Vagina (tissue), 2 donors: ENCODE measurements at regions not wholly inside any gene's neighbourhood (a gene's known extent, or its start where the extent isn't known, plus 50 kb on each side); places are given as distances from the start of the nearest gene placed in this dataset.

ENCODE experiments used
- CTCF ChIP-seq, 3 experiments: fragments of 450-650 bp in 2 of 3; fragments of 200-600 bp in 1 of 3; sonication (generic) in 1 of 3; IDR thresholded peaks; one replicate each; pipeline ENCODE4 v1.5.1; 2017 to 2019; ENCODE audit warnings: antibody characterized with exemption in 3 of 3, mild to moderate bottlenecking in 2 of 3, moderate library complexity in 2 of 3
- POLR2A ChIP-seq, 2 donors: fragments of 450-650 bp; IDR thresholded peaks; one replicate each; pipeline ENCODE4 v1.6.1; 2017; ENCODE audit warnings: antibody characterized with exemption in 2 of 2, mild to moderate bottlenecking in 2 of 2, moderate library complexity in 2 of 2
- POLR2AphosphoS5 ChIP-seq, 2 donors: sonication (generic); formaldehyde crosslinking; IDR thresholded peaks; one replicate each; pipeline ENCODE4 v1.9.0; 2017; ENCODE audit warnings: antibody characterized with exemption in 2 of 2, mild to moderate bottlenecking in 2 of 2, low read depth in 1 of 2; ENCODE audit not compliant: insufficient read depth in 1 of 2

- TF ChIP-seq CTCF (IDR thresholded peaks at IDR 0.05) (no peak), POLR2AphosphoS5 (IDR thresholded peaks at IDR 0.05; ENCODE audit: insufficient read depth in 1 of 2, low read depth in 1 of 2) (no peak), POLR2A (IDR thresholded peaks at IDR 0.05) (no peak)
Measured at GRCh38 chr9:72415163-72415562, 50.2 kb upstream of the ZFAND5 start.
